D721Med (cell line): ENCODE measurements at regions not wholly inside any gene's neighbourhood (a gene's known extent, or its start where the extent isn't known, plus 50 kb on each side); places are given as distances from the start of the nearest gene placed in this dataset.

Source experiments
- DNase-seq: peaks from one replicate; pipeline ENCODE4 v3.0.0; 2011; ENCODE audit warnings: low spot score; ENCODE audit not compliant: insufficient read length
- FAIRE-seq: peaks from 2 replicates; lab custom pipeline; 2011; peaks lifted over from hg19 to GRCh38; lab: Jason Lieb, UNC
- TF ChIP-seq, protein P1 (sequence below): IDR thresholded peaks from 2 replicates; pipeline ENCODE4 v1.5.1; 2012; ENCODE audit warnings: mild to moderate bottlenecking, control low read depth; ENCODE audit not compliant: insufficient read depth; ENCODE audit errors: missing control alignments

- FAIRE-seq: no peak
- no peak for DNase-seq
- TF ChIP-seq, protein P1, sequence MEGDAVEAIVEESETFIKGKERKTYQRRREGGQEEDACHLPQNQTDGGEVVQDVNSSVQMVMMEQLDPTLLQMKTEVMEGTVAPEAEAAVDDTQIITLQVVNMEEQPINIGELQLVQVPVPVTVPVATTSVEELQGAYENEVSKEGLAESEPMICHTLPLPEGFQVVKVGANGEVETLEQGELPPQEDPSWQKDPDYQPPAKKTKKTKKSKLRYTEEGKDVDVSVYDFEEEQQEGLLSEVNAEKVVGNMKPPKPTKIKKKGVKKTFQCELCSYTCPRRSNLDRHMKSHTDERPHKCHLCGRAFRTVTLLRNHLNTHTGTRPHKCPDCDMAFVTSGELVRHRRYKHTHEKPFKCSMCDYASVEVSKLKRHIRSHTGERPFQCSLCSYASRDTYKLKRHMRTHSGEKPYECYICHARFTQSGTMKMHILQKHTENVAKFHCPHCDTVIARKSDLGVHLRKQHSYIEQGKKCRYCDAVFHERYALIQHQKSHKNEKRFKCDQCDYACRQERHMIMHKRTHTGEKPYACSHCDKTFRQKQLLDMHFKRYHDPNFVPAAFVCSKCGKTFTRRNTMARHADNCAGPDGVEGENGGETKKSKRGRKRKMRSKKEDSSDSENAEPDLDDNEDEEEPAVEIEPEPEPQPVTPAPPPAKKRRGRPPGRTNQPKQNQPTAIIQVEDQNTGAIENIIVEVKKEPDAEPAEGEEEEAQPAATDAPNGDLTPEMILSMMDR: no peak
Measured at GRCh38 chr11:33579101-33579500, 121.5 kb downstream of the C11orf91 start.

DNA sequence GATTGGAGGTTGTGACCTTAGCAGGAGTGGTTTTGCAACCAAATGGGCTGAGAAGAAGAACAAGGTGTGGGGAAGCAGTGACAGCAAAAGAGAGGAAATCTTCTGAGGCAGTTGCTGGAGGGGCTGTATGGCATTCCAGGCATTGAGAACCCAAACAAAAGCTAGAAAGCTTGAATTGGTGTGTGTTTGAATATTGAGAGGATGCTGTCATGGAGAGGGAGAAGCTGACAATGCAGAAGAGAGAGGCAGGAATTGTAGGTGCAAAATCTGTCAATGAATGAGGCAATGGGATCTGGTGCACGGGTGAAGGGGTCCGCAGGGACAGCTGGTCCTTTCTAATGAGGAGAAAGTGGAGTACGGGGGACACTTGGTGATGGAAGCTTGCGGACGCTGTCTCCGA, 123.4 kb downstream of the C11orf91 start:
- TF ChIP-seq, protein P1: no peak
- FAIRE-seq: no peak
- DNase-seq: no peak

- DNase-seq: no peak
- FAIRE-seq: no peak
- TF ChIP-seq, protein P1: no peak
Measured at GRCh38 chr11:33575311-33575710, 125.3 kb downstream of the C11orf91 start.

- TF ChIP-seq, protein P1: no peak
- FAIRE-seq: no peak
- no peak for DNase-seq
Measured at GRCh38 chr11:33574331-33574730, 126.3 kb downstream of the C11orf91 start.

DNA sequence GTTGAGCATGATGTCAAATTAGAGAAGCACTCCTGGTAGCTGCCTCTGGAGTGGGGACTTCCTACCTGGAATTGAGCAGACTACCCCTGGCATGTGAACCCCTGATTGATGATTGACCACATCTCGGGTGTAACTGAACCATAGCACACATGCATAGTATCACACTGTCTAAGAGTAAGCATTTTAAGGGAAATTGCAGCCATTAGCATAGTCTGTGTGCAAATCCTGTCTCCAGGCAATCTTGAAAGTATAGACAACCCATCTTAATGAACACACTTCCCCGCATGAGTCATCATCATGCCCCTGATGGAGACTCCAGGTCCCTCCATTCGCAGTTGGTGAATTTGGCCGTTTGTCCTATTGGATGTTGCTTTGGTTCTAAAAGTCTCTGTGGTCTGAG, 131.3 kb downstream of the C11orf91 start:
- FAIRE-seq: no peak
- DNase-seq: no peak
- TF ChIP-seq, protein P1: no peak

DNA sequence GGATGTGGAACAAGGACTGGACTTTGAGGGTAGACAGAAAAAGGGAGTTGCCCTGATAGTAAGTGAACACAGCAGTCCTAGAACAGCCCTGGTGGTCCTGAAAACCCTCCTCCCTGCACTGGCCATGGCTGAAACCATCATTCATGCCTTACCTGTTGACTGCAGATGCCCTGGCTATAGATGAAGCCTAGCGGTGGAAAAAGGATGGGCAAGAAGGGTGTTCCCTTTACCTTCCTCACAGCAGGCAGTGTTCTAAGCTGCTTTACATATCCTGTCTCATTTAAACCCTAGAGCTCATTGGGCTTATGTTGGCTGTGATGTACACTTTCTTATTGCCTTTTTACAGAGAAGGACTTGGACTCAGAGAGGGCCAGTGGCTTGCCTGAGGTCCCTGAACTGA, 133.6 kb downstream of the C11orf91 start:
- FAIRE-seq: no peak
- no peak for DNase-seq
- TF ChIP-seq, protein P1: no peak

DNA sequence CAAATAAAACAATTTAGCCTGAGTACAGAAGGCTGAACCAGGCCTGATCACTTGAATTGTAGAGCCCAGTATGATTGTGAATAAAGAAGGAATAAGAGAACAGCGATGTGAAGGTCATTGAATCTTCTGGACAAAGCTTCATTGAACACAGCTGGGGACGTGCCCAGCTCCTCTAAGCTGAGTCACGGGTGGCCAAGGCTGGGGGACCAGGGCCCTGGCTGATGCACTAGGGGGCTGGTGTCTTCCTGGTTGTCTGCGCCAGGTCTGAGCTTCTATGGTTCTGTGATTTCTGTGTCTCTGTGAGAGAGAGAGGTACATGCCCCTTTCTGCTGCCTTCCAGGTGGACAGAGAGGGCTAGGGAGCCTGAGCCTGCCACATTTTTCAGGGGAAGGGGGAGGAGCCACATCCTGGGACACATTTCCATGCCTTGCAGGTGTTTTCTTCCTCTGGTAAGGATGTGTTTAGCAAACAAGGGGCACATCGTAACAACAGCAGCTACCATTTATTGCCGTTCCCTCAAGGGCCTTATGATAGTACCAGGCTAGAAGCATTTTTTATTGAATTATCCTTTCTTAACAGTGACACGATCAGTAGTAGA, 135.7 kb downstream of the C11orf91 start:
- TF ChIP-seq, protein P1: no peak
- no peak for DNase-seq
- no peak for FAIRE-seq
